HG03196 (cell line): ENCODE measurements at regions not wholly inside any gene's neighbourhood (a gene's known extent, or its start where the extent isn't known, plus 50 kb on each side); places are given as distances from the start of the nearest gene placed in this dataset.

Source experiments
- ATAC-seq: cut with Tn5 transposase; IDR thresholded peaks from one replicate; pipeline ENCODE4 v1.9.1; 2021; ENCODE audit not compliant: unreplicated experiment

DNA sequence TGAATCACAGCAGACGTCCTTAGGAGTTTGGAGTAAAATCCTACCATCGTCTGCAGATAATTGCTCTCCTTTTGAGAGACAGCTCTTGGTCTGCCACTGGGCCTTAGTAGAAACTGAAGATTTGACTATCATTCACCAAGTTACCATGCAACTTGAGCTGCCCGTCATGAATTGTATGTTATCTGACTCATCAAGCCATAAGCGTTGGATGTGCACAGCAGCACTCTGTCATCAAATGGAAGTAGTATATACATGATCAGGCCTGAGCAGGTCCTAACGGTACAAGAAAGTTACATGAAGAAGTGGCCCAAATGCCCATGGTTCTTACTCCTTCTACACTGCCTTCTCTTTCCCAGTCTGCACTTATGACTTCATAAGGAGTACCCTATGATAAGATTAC lies 317.8 kb downstream of the GPATCH2 start:
- ATAC-seq = no peak

GRCh38 chr1:217311766-217312165 lies 319.1 kb downstream of the GPATCH2 start:
- ATAC-seq = no peak

- ATAC-seq = no peak
These were observed 319.6 kb downstream of the GPATCH2 start for GRCh38 chr1:217311269-217311668.

GRCh38 chr1:217281332-217281731 lies 349.6 kb downstream of the GPATCH2 start:
- no peak for ATAC-seq

DNA sequence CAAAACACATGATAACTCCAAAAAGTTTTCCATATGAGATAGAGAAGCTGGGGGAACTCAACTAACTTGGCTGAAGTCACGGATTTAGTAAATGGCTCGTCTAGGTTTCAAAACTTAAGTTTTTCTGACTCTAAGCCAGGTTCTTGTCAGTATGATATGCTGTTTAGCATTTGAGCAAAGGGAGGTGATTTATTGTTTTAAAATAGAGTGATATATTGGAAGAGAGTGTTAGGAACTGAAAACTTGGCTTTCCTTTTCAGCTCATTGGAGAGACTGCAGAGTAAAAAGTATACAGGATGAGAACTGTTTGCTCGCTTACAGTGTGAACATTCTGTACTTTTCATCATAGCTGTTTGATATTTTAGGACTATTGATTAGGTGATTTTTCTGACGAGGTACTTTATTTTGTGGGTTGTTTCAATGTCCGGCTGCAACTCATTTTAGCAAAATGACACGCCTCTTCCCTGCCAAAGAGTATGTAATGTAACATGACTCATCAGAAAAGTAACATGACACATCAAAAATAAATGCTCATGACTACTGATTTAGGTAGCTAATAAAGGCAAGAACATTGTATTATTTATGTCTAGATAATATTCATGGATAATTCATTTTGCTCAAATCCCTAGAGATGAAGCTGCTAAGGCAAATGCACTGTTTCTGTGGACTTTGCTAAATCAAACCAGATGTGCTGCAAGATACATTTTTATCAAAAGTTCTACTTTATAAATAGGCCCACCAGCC lies 355.1 kb downstream of the GPATCH2 start:
- ATAC-seq = no peak

- no peak for ATAC-seq
These were observed 355.8 kb downstream of the GPATCH2 start for GRCh38 chr1:217274927-217275654.

DNA sequence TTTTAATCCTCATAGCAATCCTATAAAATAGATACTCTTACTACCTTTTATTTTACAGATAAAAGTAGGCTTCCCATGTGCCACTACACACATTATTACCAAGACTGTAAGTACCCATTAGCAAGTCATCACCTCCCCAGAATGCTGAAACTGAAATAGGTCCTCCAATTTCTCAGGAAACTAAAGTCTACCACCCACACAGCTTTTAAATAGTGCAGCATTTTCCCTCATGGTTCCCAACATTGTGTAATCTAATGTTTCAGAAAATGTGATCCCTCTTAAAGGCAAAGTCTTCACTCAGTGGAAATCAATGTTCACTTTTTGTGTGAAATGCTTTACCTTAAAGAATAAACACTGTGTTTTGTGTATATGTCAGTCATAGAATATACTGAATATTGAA lies 356.5 kb downstream of the GPATCH2 start:
- no peak for ATAC-seq

DNA sequence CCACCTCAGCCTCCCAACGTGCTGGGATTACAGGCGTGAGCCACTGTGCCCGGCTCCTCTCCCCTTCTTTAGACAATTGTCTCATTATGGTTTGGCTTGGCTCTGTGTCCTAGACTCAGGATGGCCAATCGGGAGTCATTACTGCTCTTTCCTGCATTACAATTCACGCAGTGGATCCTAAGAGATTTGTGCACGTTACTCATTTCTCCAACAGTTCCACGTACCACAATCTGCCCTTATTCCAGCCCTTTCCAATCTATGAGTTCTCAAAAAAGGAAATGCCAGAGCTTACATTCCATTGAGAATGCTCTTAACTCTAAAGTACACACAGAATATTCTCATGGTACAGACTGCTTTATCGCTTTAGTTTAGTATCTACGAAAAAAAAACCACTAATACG lies 357.0 kb downstream of the GPATCH2 start:
- no peak for ATAC-seq

GRCh38 chr1:217272385-217272784 lies 358.5 kb downstream of the GPATCH2 start:
- no peak for ATAC-seq

GRCh38 chr1:217270101-217270500 lies 360.8 kb downstream of the GPATCH2 start:
- ATAC-seq = no peak

- ATAC-seq = no peak
These were observed 362.8 kb downstream of the GPATCH2 start for GRCh38 chr1:217268058-217268457.

GRCh38 chr1:217261636-217262035 lies 369.3 kb downstream of the GPATCH2 start:
- no peak for ATAC-seq

DNA sequence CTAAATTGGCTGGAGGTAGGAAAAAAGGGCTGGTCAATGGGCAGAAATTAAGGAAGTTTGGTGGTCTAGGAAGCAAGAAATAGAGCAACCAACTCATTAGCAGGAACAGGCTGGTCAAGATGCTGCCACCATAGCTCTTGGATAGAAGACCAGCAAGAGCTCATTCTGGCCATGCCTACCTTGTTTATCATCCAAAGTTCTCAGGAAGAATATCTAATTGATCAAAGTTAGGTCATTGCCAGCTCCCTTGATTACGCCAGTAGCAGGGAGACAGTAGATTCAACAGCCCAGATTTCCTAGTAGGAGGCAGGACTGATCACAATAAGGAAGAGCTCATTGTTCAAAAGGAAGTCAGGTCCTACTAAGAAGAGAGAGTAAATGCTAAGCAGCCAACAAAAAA lies 370.2 kb downstream of the GPATCH2 start:
- ATAC-seq = no peak

- no peak for ATAC-seq
These were observed 376.9 kb downstream of the GPATCH2 start for GRCh38 chr1:217253985-217254384.

- no peak for ATAC-seq
These were observed 377.5 kb downstream of the GPATCH2 start for GRCh38 chr1:217253351-217253750.

DNA sequence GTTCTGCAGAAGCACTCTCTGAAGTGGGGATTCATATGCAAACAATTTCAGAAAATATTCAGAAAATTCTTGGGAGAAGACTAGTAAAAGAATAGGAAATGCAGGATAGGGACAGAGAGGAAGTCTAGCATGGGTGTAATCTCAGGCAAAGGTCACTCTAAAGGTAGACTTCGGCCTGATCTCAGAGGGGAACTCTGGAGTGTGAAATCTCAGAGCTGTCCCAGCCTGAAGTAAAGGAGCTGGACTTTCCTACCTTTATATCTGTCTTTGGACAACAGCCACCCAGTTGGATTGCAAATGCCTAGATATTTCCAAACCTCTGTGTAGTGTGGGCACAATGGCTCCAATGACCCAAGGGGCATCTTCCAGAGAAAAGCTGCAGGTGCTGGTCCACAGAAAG lies 379.8 kb downstream of the GPATCH2 start:
- no peak for ATAC-seq

- ATAC-seq = no peak
These were observed 381.0 kb downstream of the GPATCH2 start for GRCh38 chr1:217249857-217250256.

GRCh38 chr1:217244971-217245370 lies 385.9 kb downstream of the GPATCH2 start:
- no peak for ATAC-seq

- ATAC-seq = no peak
These were observed 390.2 kb downstream of the GPATCH2 start for GRCh38 chr1:217240656-217241055.

DNA sequence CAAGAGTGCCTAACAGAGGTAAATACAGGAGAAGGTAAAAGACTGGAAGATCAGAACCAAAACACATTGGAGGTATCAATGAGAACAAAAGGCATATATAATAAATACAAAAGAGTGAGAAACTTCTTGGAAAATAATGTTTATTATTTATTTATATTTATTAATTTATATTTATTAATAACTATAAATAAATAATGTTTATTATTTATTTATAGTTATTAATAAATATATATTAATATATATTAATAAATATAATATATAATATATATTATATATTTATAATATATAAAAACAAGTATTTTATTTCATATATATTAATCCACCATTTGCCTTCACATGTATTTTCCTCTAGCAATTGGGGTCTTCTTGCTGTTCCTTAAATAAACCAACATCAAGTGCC lies 391.9 kb downstream of the GPATCH2 start:
- ATAC-seq = no peak

- no peak for ATAC-seq
These were observed 400.5 kb downstream of the GPATCH2 start for GRCh38 chr1:217230412-217230811.

DNA sequence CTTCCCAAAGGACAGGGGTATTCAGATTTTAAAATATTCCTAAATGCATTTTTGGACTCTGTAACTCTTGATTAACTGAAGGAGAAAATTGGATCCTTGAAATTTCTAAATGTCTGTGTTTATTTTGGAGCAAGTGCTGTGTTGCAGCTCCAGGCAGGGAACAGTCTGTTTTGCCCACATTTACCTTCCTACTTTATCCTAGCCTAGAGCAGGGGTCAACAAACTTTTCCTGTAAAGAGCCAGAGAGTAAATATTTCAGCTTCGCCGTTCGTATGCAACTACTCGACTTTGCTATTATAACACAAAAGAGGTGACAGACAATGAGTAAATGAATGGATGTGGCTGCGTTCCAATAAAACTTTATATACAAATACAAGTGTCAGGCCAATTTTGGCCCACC lies 402.2 kb downstream of the GPATCH2 start:
- ATAC-seq = no peak

GRCh38 chr1:217224201-217224600 lies 406.7 kb downstream of the GPATCH2 start:
- no peak for ATAC-seq
